HG03095 (cell line): ENCODE measurements at regions not wholly inside any gene's neighbourhood (a gene's known extent, or its start where the extent isn't known, plus 50 kb on each side); places are given as distances from the start of the nearest gene placed in this dataset.

Experiments
- ATAC-seq: cut with Tn5 transposase; IDR thresholded peaks from one replicate; pipeline ENCODE4 v1.9.1; 2021; ENCODE audit warnings: moderate library complexity; ENCODE audit not compliant: unreplicated experiment

GRCh38 chr13:97559981-97560380 is 126.0 kb downstream of the RAP2A start:
- no peak for ATAC-seq

GRCh38 chr13:97561182-97561581 is 127.2 kb downstream of the RAP2A start:
- ATAC-seq, result peak; percentile 66

- ATAC-seq, result no peak
Observed at GRCh38 chr13:97562962-97563361, 129.0 kb downstream of the RAP2A start.

GRCh38 chr13:97564956-97565355 is 131.0 kb downstream of the RAP2A start:
- no peak for ATAC-seq

GRCh38 chr13:97565906-97566305 is 131.9 kb downstream of the RAP2A start:
- no peak for ATAC-seq

GRCh38 chr13:97566907-97567306 is 132.9 kb downstream of the RAP2A start:
- ATAC-seq, result no peak

GRCh38 chr13:97567510-97568243 is 133.7 kb downstream of the RAP2A start:
- peak; percentile 99 for ATAC-seq

- no peak for ATAC-seq
Observed at GRCh38 chr13:97568850-97569249, 134.9 kb downstream of the RAP2A start.

- ATAC-seq, result no peak
Observed at GRCh38 chr13:97569841-97570240, 135.9 kb downstream of the RAP2A start.

- no peak for ATAC-seq
Observed at GRCh38 chr13:97570442-97570841, 136.5 kb downstream of the RAP2A start.

GRCh38 chr13:97573011-97573410 is 139.0 kb downstream of the RAP2A start:
- no peak for ATAC-seq

GRCh38 chr13:97574926-97575325 is 141.0 kb downstream of the RAP2A start:
- ATAC-seq, result no peak

- no peak for ATAC-seq
Observed at GRCh38 chr13:97577026-97577425, 143.1 kb downstream of the RAP2A start.

- ATAC-seq, result no peak
Observed at GRCh38 chr13:97582170-97582569, 148.2 kb downstream of the RAP2A start.

- ATAC-seq, result no peak
Observed at GRCh38 chr13:97583907-97584497, 150.0 kb downstream of the RAP2A start.

GRCh38 chr13:97586941-97587340 is 153.0 kb downstream of the RAP2A start:
- no peak for ATAC-seq

GRCh38 chr13:97588993-97589392 is 155.0 kb downstream of the RAP2A start:
- no peak for ATAC-seq

- ATAC-seq, result no peak
Observed at GRCh38 chr13:97600458-97601075, 166.6 kb downstream of the RAP2A start.

GRCh38 chr13:97615266-97615665 is 181.3 kb downstream of the RAP2A start:
- ATAC-seq, result no peak

GRCh38 chr13:97616385-97616784 is 182.4 kb downstream of the RAP2A start:
- no peak for ATAC-seq

GRCh38 chr13:97621025-97621424 is 187.1 kb downstream of the RAP2A start:
- no peak for ATAC-seq

GRCh38 chr13:97621631-97622030 is 187.7 kb downstream of the RAP2A start:
- ATAC-seq, result no peak
